ENCODE measurements at regions not wholly inside any gene's neighbourhood (a gene's known extent, or its start where the extent isn't known, plus 50 kb on each side); places are given as distances from the start of the nearest gene placed in this dataset.

GRCh38 chr4:140211161-140211560 lies 57.2 kb upstream of the MAML3 start:
- Histone ChIP-seq H3K9ac (ENCODE audit: low read depth, low read length) (no peak overlapping the region), H3K9me3 (ENCODE audit: insufficient read depth, low read length, severe bottlenecking) (no peaks in the 10 kb centered on the region), H2AFZ (ENCODE audit: low read depth, low read length) (no peak overlapping the region), H3K4me1 (ENCODE audit: insufficient read depth, low read length) (no peaks in the 10 kb centered on the region), H3K4me3 (ENCODE audit: low read depth in 1 of 2, low read length in 2 of 2) (no peak overlapping the region), H4K20me1 (ENCODE audit: insufficient read depth, low read length) (no peaks in the 10 kb centered on the region), H3K27ac (ENCODE audit: low read length) (no peak overlapping the region), H3K27me3 (ENCODE audit: insufficient read depth, low read length, poor library complexity) (peaks cover 7% of the 10 kb centered on the region), H3K36me3 (ENCODE audit: insufficient read depth, low read length) (no peaks in the 10 kb centered on the region), H3K79me2 (ENCODE audit: insufficient read depth, low read length) (no peaks in the 10 kb centered on the region), H3K4me2 (ENCODE audit: insufficient read depth, low read length) (no peak overlapping the region)
- TF ChIP-seq CTCF (IDR thresholded peaks at IDR 0.05; ENCODE audit: borderline replicate concordance, extremely low read depth, low read length, poor library complexity, severe bottlenecking) (no peak), EZH2 (IDR thresholded peaks at IDR 0.05; ENCODE audit: borderline replicate concordance, low read depth, low read length, severe bottlenecking) (no peak)
- DNase-seq (no peak), ATAC-seq (ENCODE audit: insufficient read depth, low read depth) (no peak)

- no peak overlapping the region for H3K4me2 ChIP-seq (ENCODE audit: insufficient read depth, low read length)
- no peak for ATAC-seq (ENCODE audit: insufficient read depth, low read depth)
Measured at GRCh38 chr4:140208921-140209320, 54.9 kb upstream of the MAML3 start.

More at GRCh38 chr4:140208921-140209320, 54.9 kb upstream of the MAML3 start:
- no peaks in the 10 kb centered on the region for H3K79me2 ChIP-seq (ENCODE audit: insufficient read depth, low read length)
- no peak overlapping the region for H2AFZ ChIP-seq (ENCODE audit: low read depth, low read length)
- no peaks in the 10 kb centered on the region for H3K36me3 ChIP-seq (ENCODE audit: insufficient read depth, low read length)
- H3K27ac ChIP-seq (ENCODE audit: low read length): no peak overlapping the region
- H3K9me3 ChIP-seq (ENCODE audit: insufficient read depth, low read length, severe bottlenecking): no peaks in the 10 kb centered on the region
- no peak overlapping the region for H3K9ac ChIP-seq (ENCODE audit: low read depth, low read length)
- no peak overlapping the region for H3K4me3 ChIP-seq (ENCODE audit: low read depth in 1 of 2, low read length in 2 of 2)
- no peak for DNase-seq
- H3K4me1 ChIP-seq (ENCODE audit: insufficient read depth, low read length): no peaks in the 10 kb centered on the region
- no peaks in the 10 kb centered on the region for H4K20me1 ChIP-seq (ENCODE audit: insufficient read depth, low read length)
- H3K27me3 ChIP-seq (ENCODE audit: insufficient read depth, low read length, poor library complexity): peaks cover 10% of the 10 kb centered on the region
- TF ChIP-seq CTCF (IDR thresholded peaks at IDR 0.05; ENCODE audit: borderline replicate concordance, extremely low read depth, low read length, poor library complexity, severe bottlenecking) (no peak), EZH2 (IDR thresholded peaks at IDR 0.05; ENCODE audit: borderline replicate concordance, low read depth, low read length, severe bottlenecking) (no peak)
